Activated CD4-positive, alpha-beta T cell treated with anti-CD3 and anti-CD28 coated beads, Interleukin-2, amount 10 ng/mL, durations not matched to agents 7 days and 5 days (primary cell): ENCODE measurements at regions not wholly inside any gene's neighbourhood (a gene's known extent, or its start where the extent isn't known, plus 50 kb on each side); places are given as distances from the start of the nearest gene placed in this dataset. TPM values are rescaled to one million over a fixed set of nuclear protein-coding genes. Genes with fewer than 3 reads are reported as not detected.

ENCODE experiments used
- CTCF ChIA-PET: fragments of 350-600 bp; sonication (Branson Sonifier 250); formaldehyde crosslinking; loops from one replicate; lab custom pipeline; 2021; ENCODE audit warnings: antibody characterized with exemption; lab: Charles Lee
- POLR2A ChIA-PET: fragments of 350-600 bp; sonication (Branson Sonifier 250); formaldehyde crosslinking; loops from one replicate; lab custom pipeline; 2021; ENCODE audit warnings: antibody characterized with exemption; lab: Charles Lee
- DNase-seq: peaks from one replicate; pipeline ENCODE4 v3.0.0-alpha.2; 2020
- H3K27ac Mint-ChIP-seq: one replicate; pipeline ENCODE4 v1.8.0; 2021; ENCODE audit warnings: mild to moderate bottlenecking, moderate library complexity, mixed read lengths
- H3K27me3 Mint-ChIP-seq: one replicate; pipeline ENCODE4 v1.8.0; 2021; ENCODE audit warnings: mixed read lengths
- H3K36me3 Mint-ChIP-seq: one replicate; pipeline ENCODE4 v1.8.0; 2021; ENCODE audit warnings: low read depth, mixed read lengths
- H3K4me1 Mint-ChIP-seq: one replicate; pipeline ENCODE4 v1.8.0; 2021; ENCODE audit warnings: mixed read lengths
- H3K4me3 Mint-ChIP-seq: one replicate; pipeline ENCODE4 v1.8.0; 2021; ENCODE audit warnings: mild to moderate bottlenecking, moderate library complexity, mixed read lengths
- H3K9me3 Mint-ChIP-seq: one replicate; pipeline ENCODE4 v1.8.0; 2021; ENCODE audit warnings: mixed read lengths
- microRNA-seq: library from miRNA; unstranded; fragments of <30 nt; microRNA quantifications from one replicate; pipeline ENCODE4 v1.2.0, GENCODE V29; 2021; ENCODE audit warnings: borderline microRNAs expressed, borderline replicate concordance

- Mint-ChIP-seq H3K36me3 (no peaks in the 10 kb centered on the region), H3K9me3 (peaks cover 3% of the 10 kb centered on the region), H3K4me3 (no peak overlapping the region), H3K27ac (no peak overlapping the region), H3K4me1 (no peaks in the 10 kb centered on the region), H3K27me3 (no peaks in the 10 kb centered on the region)
- no peak for DNase-seq
- ChIA-PET POLR2A (no interaction called here), CTCF (no interaction called here)
Measured at GRCh38 chr13:61485128-61485765, 69.6 kb upstream of the PCDH20 start.

GRCh38 chr13:61477619-61478018, 62.0 kb upstream of the PCDH20 start:
- CTCF ChIA-PET = interaction anchor here (1.2 kb wide), 1 partner anchor 39 kb away, joined by 3 read pairs; no protein-coding TSS in a partner anchor
- no peaks in the 10 kb centered on the region for H3K4me1 Mint-ChIP-seq
- no peak for DNase-seq
- H3K27ac Mint-ChIP-seq = no peak overlapping the region
- H3K27me3 Mint-ChIP-seq = no peaks in the 10 kb centered on the region
- no peaks in the 10 kb centered on the region for H3K36me3 Mint-ChIP-seq
- no peaks in the 10 kb centered on the region for H3K9me3 Mint-ChIP-seq
- POLR2A ChIA-PET = no interaction called here
- no peak overlapping the region for H3K4me3 Mint-ChIP-seq

GRCh38 chr13:61470786-61471185, 55.1 kb upstream of the PCDH20 start:
- Mint-ChIP-seq H3K4me1 (no peaks in the 10 kb centered on the region), H3K27ac (no peak overlapping the region), H3K36me3 (no peaks in the 10 kb centered on the region), H3K4me3 (no peak overlapping the region), H3K27me3 (no peaks in the 10 kb centered on the region), H3K9me3 (no peaks in the 10 kb centered on the region)
- no peak for DNase-seq
- CTCF ChIA-PET = no interaction called here
- POLR2A ChIA-PET = no interaction called here

- Mint-ChIP-seq H3K36me3 (no peaks in the 10 kb centered on the region), H3K9me3 (no peaks in the 10 kb centered on the region), H3K27me3 (no peaks in the 10 kb centered on the region), H3K4me1 (no peaks in the 10 kb centered on the region), H3K4me3 (no peak overlapping the region), H3K27ac (no peak overlapping the region)
- POLR2A ChIA-PET = no interaction called here
- no peak for DNase-seq
- CTCF ChIA-PET = no interaction called here
Measured at GRCh38 chr13:61466280-61466679, 50.6 kb upstream of the PCDH20 start.

Small RNAs in the stretch of these regions (microRNA-seq; reads per million reads assigned to microRNA genes)
- gene MIR4704 (not detected), gene MIR548X2 (not detected)
